GM12873 (cell line): ENCODE measurements at regions not wholly inside any gene's neighbourhood (a gene's known extent, or its start where the extent isn't known, plus 50 kb on each side); places are given as distances from the start of the nearest gene placed in this dataset.

Experiments
- TF ChIP-seq, protein P1 (sequence below): IDR thresholded peaks from 2 replicates; pipeline ENCODE4 v1.5.1; 2012; ENCODE audit warnings: low read depth, mild to moderate bottlenecking, moderate library complexity, low read length, control low read depth; ENCODE audit not compliant: insufficient read depth; ENCODE audit errors: missing control alignments

GRCh38 chr2:121830809-121831208 is 75.4 kb downstream of the TSN start:
- TF ChIP-seq, protein P1, sequence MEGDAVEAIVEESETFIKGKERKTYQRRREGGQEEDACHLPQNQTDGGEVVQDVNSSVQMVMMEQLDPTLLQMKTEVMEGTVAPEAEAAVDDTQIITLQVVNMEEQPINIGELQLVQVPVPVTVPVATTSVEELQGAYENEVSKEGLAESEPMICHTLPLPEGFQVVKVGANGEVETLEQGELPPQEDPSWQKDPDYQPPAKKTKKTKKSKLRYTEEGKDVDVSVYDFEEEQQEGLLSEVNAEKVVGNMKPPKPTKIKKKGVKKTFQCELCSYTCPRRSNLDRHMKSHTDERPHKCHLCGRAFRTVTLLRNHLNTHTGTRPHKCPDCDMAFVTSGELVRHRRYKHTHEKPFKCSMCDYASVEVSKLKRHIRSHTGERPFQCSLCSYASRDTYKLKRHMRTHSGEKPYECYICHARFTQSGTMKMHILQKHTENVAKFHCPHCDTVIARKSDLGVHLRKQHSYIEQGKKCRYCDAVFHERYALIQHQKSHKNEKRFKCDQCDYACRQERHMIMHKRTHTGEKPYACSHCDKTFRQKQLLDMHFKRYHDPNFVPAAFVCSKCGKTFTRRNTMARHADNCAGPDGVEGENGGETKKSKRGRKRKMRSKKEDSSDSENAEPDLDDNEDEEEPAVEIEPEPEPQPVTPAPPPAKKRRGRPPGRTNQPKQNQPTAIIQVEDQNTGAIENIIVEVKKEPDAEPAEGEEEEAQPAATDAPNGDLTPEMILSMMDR, result no peak

DNA sequence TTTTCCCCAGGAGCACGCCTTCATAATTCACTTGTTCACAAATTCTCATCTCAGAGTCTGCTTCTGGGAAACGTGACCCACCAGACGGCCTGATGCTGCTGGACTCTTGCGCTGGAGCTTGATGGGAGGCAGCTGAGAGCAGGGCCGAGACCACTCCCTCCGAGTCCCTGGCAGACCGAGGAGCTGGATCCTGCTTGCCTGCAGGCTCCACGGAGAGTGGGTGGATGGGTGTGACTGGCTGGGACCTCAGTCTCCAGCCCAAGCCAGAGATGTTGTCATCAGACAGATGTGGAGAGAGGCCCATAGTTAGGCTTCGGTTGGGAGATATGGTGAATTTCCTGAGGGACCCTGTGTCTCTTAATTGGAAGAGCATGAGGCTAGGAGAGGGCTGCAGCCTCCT is 76.4 kb downstream of the TSN start:
- TF ChIP-seq, protein P1, result no peak

DNA sequence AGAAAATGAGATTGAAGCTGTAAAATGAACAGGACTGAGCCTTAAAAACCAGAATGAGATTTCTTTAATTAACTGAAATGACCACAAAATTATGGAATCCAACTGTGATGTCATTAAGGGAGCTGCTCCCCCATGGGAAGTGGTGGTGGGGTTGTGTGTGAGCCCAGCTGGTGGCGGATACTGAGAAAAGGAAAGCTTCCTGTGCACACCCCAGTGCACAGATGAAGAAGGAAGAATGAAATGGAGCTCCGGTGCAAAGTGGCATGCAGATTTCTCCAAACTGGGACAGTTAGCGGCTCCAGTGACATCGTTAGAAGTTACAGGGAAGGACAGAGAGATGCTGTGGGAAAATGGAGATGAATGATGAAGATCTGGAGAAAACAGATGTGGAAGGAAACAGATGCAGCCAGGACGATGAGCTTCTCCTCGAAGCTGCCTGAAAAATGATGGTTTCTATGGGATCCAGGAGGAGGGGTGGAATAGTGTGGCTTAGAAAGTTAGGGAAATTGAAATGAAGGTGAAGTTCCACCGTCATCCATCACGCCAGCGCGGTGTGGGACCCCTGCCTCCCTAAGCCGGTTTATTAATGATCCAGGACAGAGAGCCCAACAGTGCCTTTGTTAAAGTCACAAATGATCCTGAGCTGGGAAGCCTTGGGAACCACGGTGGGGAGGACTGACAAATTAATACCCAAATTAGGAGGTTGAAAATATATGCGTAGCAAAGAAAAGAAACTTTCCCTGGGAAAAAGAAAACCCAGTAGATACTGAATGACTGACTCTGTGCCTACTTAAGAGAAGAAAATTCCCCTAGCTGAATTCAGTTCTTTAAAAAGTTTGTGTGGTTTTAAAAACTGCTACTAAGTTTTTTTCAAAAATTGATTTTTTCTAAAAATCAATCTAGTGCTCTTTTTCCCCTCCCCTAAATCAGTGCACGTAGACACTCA is 77.2 kb downstream of the TSN start:
- TF ChIP-seq, protein P1, result no peak

GRCh38 chr2:121833358-121833723 is 77.9 kb downstream of the TSN start:
- TF ChIP-seq, protein P1, result no peak

GRCh38 chr2:121836611-121837010 is 81.2 kb downstream of the TSN start:
- TF ChIP-seq, protein P1, result no peak

GRCh38 chr2:121837591-121837990 is 82.1 kb downstream of the TSN start:
- TF ChIP-seq, protein P1, result no peak

GRCh38 chr2:121838551-121838950 is 83.1 kb downstream of the TSN start:
- TF ChIP-seq, protein P1, result no peak
